GM19239 (cell line): ENCODE measurements at regions not wholly inside any gene's neighbourhood (a gene's known extent, or its start where the extent isn't known, plus 50 kb on each side); places are given as distances from the start of the nearest gene placed in this dataset.
"Not testable (repeated sequence)": the region's sequence is repeated elsewhere in the genome, so short reads cannot be mapped to it uniquely, and the experiment has no call there.

Experiments used
- DNase-seq: peaks from one replicate; pipeline ENCODE4 v3.0.0; 2011; ENCODE audit warnings: low spot score; ENCODE audit not compliant: insufficient read length
- FAIRE-seq: peaks from 2 replicates; lab custom pipeline; 2011; peaks lifted over from hg19 to GRCh38; lab: Jason Lieb, UNC

GRCh38 chr15:46077220-46077619, 442.4 kb downstream of the SQOR start:
- no peak for DNase-seq
- FAIRE-seq = no peak

DNA sequence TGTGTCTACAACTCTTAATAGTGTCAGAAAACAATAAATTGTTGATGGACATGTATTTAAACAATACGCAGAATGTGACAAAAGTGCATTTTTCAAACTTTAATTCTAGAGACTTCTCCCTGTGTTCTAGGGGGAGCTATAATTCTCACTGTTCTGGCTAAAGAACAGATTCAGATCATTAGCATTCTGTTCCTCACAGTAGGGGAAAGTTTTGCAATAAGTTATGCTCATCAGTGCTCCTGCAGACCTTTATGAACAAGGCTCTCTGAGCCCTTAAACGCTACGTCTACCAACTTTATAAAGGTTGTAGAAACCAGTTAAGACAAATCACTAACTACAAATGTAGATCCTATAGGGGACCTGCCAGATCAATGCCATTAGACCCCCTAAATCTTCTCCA, 444.2 kb downstream of the SQOR start:
- DNase-seq = no peak
- FAIRE-seq = no peak

GRCh38 chr15:46080016-46080415, 445.2 kb downstream of the SQOR start:
- DNase-seq = no peak
- no peak for FAIRE-seq

DNA sequence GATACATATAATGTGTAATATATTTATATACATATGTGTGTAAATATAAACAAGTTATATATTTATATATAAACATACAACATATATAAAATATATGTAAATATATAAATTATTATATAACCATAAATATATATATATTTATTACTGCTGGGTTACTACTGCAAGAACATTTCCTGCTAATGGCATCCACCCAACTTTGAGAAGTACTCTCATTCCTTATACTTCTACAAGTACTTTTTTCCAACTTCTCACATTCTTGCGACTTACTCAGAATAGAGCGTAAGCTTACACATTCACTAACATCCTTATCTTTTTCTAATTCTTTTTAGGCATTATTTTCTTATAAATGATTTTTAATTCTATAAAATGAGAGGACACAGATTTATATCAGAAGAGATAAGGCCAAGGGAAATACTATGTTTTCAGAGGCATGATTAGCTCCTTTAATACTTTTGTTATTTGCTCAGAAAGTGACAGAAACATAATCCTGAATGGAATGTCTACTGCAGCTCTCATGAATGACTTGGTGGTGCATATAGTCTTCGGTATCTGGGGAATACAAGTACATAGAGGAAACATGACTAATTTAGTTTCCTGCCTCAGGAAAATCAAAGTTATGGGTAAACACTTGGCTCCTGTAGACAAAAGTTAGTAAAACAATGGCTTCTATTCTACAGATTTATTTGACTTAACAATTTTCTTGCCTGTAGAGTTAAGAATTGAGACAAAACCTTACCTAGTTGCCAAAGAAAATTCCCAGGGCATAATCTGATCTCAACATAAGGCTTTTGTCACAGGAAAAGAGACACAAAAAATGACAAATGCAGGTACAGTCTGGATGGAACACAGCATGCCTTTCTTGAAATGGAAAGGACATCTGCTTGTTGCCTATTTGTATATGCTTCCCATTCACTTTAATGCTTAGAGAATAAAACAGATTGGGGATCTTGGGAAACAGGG, 453.9 kb downstream of the SQOR start:
- FAIRE-seq (no peak), DNase-seq (no peak)

- FAIRE-seq = no peak
Measured at GRCh38 chr15:46089467-46089935, 454.7 kb downstream of the SQOR start.

DNA sequence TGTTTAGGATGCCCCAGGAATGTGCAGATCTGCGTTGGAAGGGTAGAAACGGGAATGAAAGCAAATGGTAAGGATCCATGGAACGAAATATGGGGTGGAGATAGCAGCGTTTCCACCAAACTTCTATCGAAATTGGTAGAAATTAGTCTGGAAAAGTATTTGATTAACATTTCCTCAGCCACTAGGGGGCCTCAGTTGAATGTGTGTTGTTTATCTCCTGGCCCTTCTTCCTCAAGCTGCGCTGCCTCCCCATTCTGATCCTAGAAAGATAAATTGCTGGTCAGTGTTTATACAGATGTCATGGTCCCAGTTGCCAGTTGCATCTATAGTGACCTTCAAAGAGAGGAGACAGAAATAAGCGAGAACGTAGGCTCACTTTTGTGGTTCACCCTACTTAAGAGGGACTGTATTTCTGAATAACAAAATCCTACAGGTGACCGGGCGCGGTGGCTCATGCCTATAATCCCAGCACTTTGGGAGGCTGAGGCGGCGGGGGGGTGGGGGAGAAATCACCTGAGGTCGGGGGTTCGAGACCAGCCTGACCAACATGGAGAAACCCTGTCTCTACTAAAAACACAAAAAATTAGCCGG, 457.1 kb downstream of the SQOR start:
- DNase-seq (no peak), FAIRE-seq (no peak)

More at GRCh38 chr15:46089467-46089935, 454.7 kb downstream of the SQOR start:
- DNase-seq = no peak

- not testable (repeated sequence) for DNase-seq, FAIRE-seq
Measured at GRCh38 chr15:46098006-46098405, 463.2 kb downstream of the SQOR start.

- FAIRE-seq (no peak), DNase-seq (no peak)
Measured at GRCh38 chr15:46110755-46111154, 475.9 kb downstream of the SQOR start.

DNA sequence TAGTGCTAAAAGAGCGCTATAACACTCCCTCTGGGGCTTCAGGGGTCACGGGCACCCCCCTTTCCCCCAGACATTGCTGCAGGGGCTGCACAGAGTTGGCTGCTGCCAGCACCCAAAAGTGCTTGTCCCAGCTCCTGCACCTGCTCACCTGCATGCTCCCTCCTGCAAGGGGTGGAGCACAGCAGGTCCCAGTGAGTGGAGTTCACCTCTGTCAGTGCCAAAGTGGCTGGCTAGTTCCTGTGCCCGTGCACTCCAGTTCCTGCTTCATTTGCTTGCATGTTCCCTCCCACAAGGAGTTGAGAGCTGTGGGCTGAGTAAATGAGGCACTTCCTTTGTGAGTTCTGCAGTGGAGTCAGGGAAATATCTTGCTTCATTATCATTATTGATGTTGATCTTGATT, 476.9 kb downstream of the SQOR start:
- FAIRE-seq = no peak
- DNase-seq = no peak

GRCh38 chr15:46117071-46117470, 482.2 kb downstream of the SQOR start:
- DNase-seq = no peak
- FAIRE-seq = no peak

DNA sequence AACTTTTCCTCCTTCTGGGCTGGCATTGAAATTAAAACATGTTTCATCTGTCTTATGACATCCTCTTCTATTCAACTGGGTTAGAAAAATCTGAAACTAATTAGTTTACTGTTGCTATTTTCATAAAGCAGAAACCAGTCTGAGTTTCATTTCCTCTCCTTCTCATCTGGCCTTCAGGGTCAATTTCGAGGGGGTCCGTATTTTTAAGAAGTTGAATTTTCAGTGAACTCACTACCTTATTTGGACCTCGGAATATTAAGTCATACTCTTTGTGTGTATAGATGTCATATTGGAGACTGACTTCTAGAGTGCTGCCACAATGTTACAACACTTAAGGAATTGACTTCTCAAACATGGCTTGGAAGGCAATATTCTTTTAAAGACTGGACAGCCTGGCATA, 485.9 kb downstream of the SQOR start:
- FAIRE-seq (no peak), DNase-seq (no peak)

DNA sequence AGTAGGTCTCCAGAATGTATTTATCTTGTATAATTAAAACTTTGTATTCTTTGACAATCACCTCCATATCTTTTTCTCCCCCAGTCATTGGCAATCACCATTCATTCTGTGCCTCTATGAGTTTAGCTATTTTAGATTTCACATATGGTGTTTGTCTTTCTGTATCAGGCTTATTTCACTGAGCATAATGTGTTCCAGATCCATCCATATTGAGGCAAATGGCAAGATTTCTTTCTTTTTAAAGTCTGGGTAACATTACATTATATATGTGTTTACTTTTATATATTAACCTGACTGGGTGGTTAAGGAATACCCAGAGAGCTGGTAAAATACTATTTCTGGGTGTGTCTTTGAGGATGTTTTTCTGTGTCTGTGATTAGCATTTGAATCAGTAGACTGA, 486.6 kb downstream of the SQOR start:
- no peak for DNase-seq
- FAIRE-seq = no peak

DNA sequence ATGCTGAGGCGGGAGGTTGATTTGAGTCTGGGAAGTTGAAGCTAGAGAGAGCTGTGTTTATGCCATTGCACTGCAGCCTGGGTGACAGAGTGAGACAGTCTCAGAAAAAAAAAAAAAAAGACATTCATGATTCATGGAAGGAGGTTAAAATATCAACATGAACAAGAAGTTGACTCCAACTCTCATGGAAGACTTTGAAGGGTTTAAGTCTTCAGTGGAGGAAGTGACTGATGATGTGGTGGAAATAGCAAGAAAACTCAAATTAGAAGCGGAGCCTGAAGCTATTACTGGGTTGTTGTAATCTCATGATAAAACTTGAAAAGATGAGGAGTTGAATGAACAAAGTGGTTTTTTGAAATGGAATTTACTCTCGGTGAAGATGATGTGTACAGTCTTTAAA, 491.8 kb downstream of the SQOR start:
- DNase-seq (no peak), FAIRE-seq (no peak)

- FAIRE-seq (no peak), DNase-seq (no peak)
Measured at GRCh38 chr15:46127361-46127874, 492.6 kb downstream of the SQOR start.

DNA sequence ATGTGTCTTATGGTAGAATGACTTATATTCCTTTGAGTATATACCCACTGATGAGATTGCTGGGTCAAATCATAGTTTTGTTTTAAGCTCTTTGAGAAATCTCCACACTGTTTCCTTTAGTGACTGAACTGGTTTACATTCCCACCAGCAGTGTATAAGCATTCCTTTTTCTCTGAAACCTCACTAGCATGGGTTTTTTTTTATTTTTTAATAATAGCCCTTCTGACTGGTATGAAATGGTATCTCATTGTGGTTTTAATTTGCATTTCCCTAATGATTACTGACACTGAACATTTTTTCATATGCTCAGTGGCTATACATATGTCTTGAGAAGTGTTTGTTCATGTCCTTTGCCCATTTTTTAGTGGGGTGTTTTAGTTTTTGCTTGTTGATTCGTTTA, 494.3 kb downstream of the SQOR start:
- no peak for FAIRE-seq
- no peak for DNase-seq

- no peak for FAIRE-seq
- no peak for DNase-seq
Measured at GRCh38 chr15:46131876-46132275, 497.0 kb downstream of the SQOR start.

DNA sequence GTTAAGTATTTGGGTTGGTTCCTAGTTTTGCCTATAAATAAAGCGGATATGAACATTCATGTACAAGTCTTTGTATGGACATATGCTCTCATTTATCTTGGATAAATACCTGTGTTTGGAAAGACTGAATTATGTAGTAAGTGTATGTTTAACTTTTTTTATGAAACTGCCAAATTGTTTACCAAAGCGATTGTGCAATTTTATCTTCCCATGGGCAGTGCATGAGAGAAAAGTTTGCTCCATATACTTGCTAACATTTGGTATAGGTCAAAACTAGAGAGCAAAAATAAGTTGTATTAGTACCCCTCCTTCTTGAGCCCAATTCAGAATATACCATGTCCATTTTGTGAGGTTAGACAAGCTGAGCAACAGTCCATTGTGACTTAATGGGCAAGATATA, 502.6 kb downstream of the SQOR start:
- DNase-seq = no peak
- no peak for FAIRE-seq

DNA sequence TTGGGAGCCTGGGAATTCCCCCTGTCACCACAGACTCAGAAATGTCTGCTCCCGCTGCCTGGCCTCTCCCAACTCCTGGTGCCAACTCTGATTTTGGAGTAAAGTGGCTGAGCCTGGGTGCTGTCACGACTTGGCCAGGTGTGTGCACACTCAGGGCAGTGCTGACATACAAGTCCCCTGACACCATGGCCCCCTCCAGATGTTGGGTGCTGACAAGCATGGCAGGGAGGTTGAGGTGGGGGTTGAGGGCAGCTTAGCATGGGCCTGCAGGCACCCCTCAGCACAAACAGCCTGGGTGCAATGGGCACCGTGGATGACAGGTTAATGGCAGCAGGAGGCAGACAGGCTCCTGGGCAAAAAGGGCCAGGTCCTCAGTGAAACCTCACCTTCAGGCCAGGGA, 511.2 kb downstream of the SQOR start:
- DNase-seq (no peak), FAIRE-seq (no peak)

GRCh38 chr15:46146915-46147314, 512.1 kb downstream of the SQOR start:
- FAIRE-seq = no peak
- no peak for DNase-seq

GRCh38 chr15:46151786-46152185, 517.0 kb downstream of the SQOR start:
- DNase-seq (no peak), FAIRE-seq (no peak)

GRCh38 chr15:46166750-46167149, 531.9 kb downstream of the SQOR start:
- DNase-seq (no peak), FAIRE-seq (no peak)
